Hindlimb muscle (tissue), 1 donor: ENCODE measurements at regions not wholly inside any gene's neighbourhood (a gene's known extent, or its start where the extent isn't known, plus 50 kb on each side); places are given as distances from the start of the nearest gene placed in this dataset.

Experiments
- DNase-seq: peaks from one replicate; pipeline ENCODE4 v3.0.0-alpha.2; 2013

- no peak for DNase-seq
Measured at GRCh38 chrX:8232406-8232805, 61.3 kb upstream of the VCX2 start.

GRCh38 chrX:8233091-8233490 is 62.0 kb upstream of the VCX2 start:
- DNase-seq, result no peak

GRCh38 chrX:8235026-8235425 is 64.0 kb upstream of the VCX2 start:
- DNase-seq, result no peak

- DNase-seq, result no peak
Measured at GRCh38 chrX:8237718-8238117, 66.7 kb upstream of the VCX2 start.

GRCh38 chrX:8242431-8243020 is 71.5 kb upstream of the VCX2 start:
- DNase-seq, result no peak

GRCh38 chrX:8244301-8244700 is 73.2 kb upstream of the VCX2 start:
- no peak for DNase-seq

GRCh38 chrX:8245411-8245810 is 74.3 kb upstream of the VCX2 start:
- no peak for DNase-seq

- no peak for DNase-seq
Measured at GRCh38 chrX:8253096-8253495, 82.0 kb upstream of the VCX2 start.

GRCh38 chrX:8254401-8254800 is 83.3 kb upstream of the VCX2 start:
- no peak for DNase-seq

GRCh38 chrX:8272821-8273220 is 101.8 kb upstream of the VCX2 start:
- DNase-seq, result no peak

GRCh38 chrX:8273451-8273895 is 102.4 kb upstream of the VCX2 start:
- no peak for DNase-seq

- DNase-seq, result no peak
Measured at GRCh38 chrX:8274170-8274569, 103.1 kb upstream of the VCX2 start.

GRCh38 chrX:8278557-8278956 is 107.5 kb upstream of the VCX2 start:
- DNase-seq, result no peak

GRCh38 chrX:8279323-8279722 is 108.3 kb upstream of the VCX2 start:
- DNase-seq, result no peak

GRCh38 chrX:8284131-8284530 is 113.1 kb upstream of the VCX2 start:
- DNase-seq, result no peak

- DNase-seq, result no peak
Measured at GRCh38 chrX:8288590-8288989, 117.5 kb upstream of the VCX2 start.

GRCh38 chrX:8289523-8289922 is 118.5 kb upstream of the VCX2 start:
- no peak for DNase-seq

GRCh38 chrX:8297766-8298165 is 126.7 kb upstream of the VCX2 start:
- peak; percentile 30 for DNase-seq

GRCh38 chrX:8304668-8305067 is 133.6 kb upstream of the VCX2 start:
- no peak for DNase-seq

- no peak for DNase-seq
Measured at GRCh38 chrX:8305350-8305749, 134.3 kb upstream of the VCX2 start.

GRCh38 chrX:8306291-8306925 is 135.3 kb upstream of the VCX2 start:
- DNase-seq, result no peak

- no peak for DNase-seq
Measured at GRCh38 chrX:8310409-8310808, 139.3 kb upstream of the VCX2 start.

- DNase-seq, result no peak
Measured at GRCh38 chrX:8313844-8314243, 142.8 kb upstream of the VCX2 start.

GRCh38 chrX:8314881-8315280 is 143.8 kb upstream of the VCX2 start:
- no peak for DNase-seq

GRCh38 chrX:8319359-8319758 is 145.3 kb upstream of the VCX3B start:
- DNase-seq, result no peak
